ENCODE measurements at regions not wholly inside any gene's neighbourhood (a gene's known extent, or its start where the extent isn't known, plus 50 kb on each side); places are given as distances from the start of the nearest gene placed in this dataset.
"Not testable (repeated sequence)": the region's sequence is repeated elsewhere in the genome, so short reads cannot be mapped to it uniquely, and the experiment has no call there.

- no peak for DNase-seq (ENCODE audit: low read depth)
These were observed 341.5 kb upstream of the CCNH start for GRCh38 chr5:87754009-87754757.

- peak; percentile 40 for DNase-seq (ENCODE audit: low read depth)
These were observed 339.6 kb upstream of the CCNH start for GRCh38 chr5:87752362-87752761.

- no peak for DNase-seq (ENCODE audit: low read depth)
These were observed 339.1 kb upstream of the CCNH start for GRCh38 chr5:87751824-87752223.

- DNase-seq (ENCODE audit: low read depth), result peak; percentile 95
These were observed 334.2 kb upstream of the CCNH start for GRCh38 chr5:87746891-87747377.

GRCh38 chr5:87746341-87746740 is 333.6 kb upstream of the CCNH start:
- peak; percentile 62 for DNase-seq (ENCODE audit: low read depth)

- no peak for DNase-seq (ENCODE audit: low read depth)
These were observed 329.2 kb upstream of the CCNH start for GRCh38 chr5:87741881-87742280.

GRCh38 chr5:87735923-87736322 is 323.2 kb upstream of the CCNH start:
- DNase-seq (ENCODE audit: low read depth), result no peak

- no peak for DNase-seq (ENCODE audit: low read depth)
These were observed 321.2 kb upstream of the CCNH start for GRCh38 chr5:87733897-87734296.

- peak; percentile 15 for DNase-seq (ENCODE audit: low read depth)
These were observed 320.4 kb upstream of the CCNH start for GRCh38 chr5:87732875-87733768.

GRCh38 chr5:87729781-87730180 is 317.1 kb upstream of the CCNH start:
- no peak for DNase-seq (ENCODE audit: low read depth)

GRCh38 chr5:87722286-87722685 is 309.6 kb upstream of the CCNH start:
- DNase-seq (ENCODE audit: low read depth), result peak; percentile 94

- not testable (repeated sequence) for DNase-seq (ENCODE audit: low read depth)
These were observed 305.6 kb upstream of the CCNH start for GRCh38 chr5:87718224-87718925.

- no peak for DNase-seq (ENCODE audit: low read depth)
These were observed 305.0 kb upstream of the CCNH start for GRCh38 chr5:87717761-87718160.

GRCh38 chr5:87705876-87706275 is 293.1 kb upstream of the CCNH start:
- DNase-seq (ENCODE audit: low read depth), result no peak

GRCh38 chr5:87686975-87687374 is 274.2 kb upstream of the CCNH start:
- peak; percentile 3 for DNase-seq (ENCODE audit: low read depth)

- DNase-seq (ENCODE audit: low read depth), result no peak
These were observed 273.3 kb upstream of the CCNH start for GRCh38 chr5:87686018-87686417.

- no peak for DNase-seq (ENCODE audit: low read depth)
These were observed 261.5 kb upstream of the CCNH start for GRCh38 chr5:87674235-87674634.

- no peak for DNase-seq (ENCODE audit: low read depth)
These were observed 258.4 kb upstream of the CCNH start for GRCh38 chr5:87671146-87671545.

GRCh38 chr5:87665166-87665565 is 252.4 kb upstream of the CCNH start:
- no peak for DNase-seq (ENCODE audit: low read depth)

GRCh38 chr5:87661784-87662566 is 249.2 kb upstream of the CCNH start:
- no peak for DNase-seq (ENCODE audit: low read depth)

- no peak for DNase-seq (ENCODE audit: low read depth)
These were observed 240.5 kb upstream of the CCNH start for GRCh38 chr5:87653242-87653641.

All from HT1080 (cell line).